Neural cell (in vitro differentiated cells): ENCODE measurements at regions not wholly inside any gene's neighbourhood (a gene's known extent, or its start where the extent isn't known, plus 50 kb on each side); places are given as distances from the start of the nearest gene placed in this dataset.

Experiments
- CTCF ChIP-seq: fragments of 450-650 bp; IDR thresholded peaks from 2 replicates; pipeline ENCODE4 v1.5.1; 2014; ENCODE audit warnings: antibody characterized with exemption, mild to moderate bottlenecking, moderate library complexity; ENCODE audit not compliant: poor library complexity, severe bottlenecking
- EP300 ChIP-seq: fragments of 450-650 bp; conservative IDR thresholded peaks from 2 replicates; pipeline ENCODE4 v1.6.1; 2014; ENCODE audit warnings: antibody characterized with exemption, mild to moderate bottlenecking, moderate library complexity; ENCODE audit not compliant: poor library complexity, severe bottlenecking
- EZH2 ChIP-seq: fragments of 200-600, 300-800 bp; shearing (Covaris generic), sonication (generic); IDR thresholded peaks from 2 replicates; pipeline ENCODE4 v1.6.1; 2014; ENCODE audit warnings: antibody characterized with exemption, low read length, borderline replicate concordance, mild to moderate bottlenecking; ENCODE audit not compliant: insufficient read depth, poor library complexity, severe bottlenecking
- MXI1 ChIP-seq: fragments of 450-650 bp; conservative IDR thresholded peaks from 2 replicates; pipeline ENCODE4 v1.6.1; 2014; ENCODE audit warnings: antibody characterized with exemption, mild to moderate bottlenecking; ENCODE audit not compliant: poor library complexity, severe bottlenecking
- POLR2AphosphoS5 ChIP-seq: IDR thresholded peaks from 2 replicates; pipeline ENCODE4 v1.6.1; 2012
- REST ChIP-seq: IDR thresholded peaks from 2 replicates; pipeline ENCODE4 v1.6.1; 2012; ENCODE audit warnings: borderline replicate concordance
- TAF1 ChIP-seq: IDR thresholded peaks from 2 replicates; pipeline ENCODE4 v1.6.1; 2012; ENCODE audit warnings: low read depth

DNA sequence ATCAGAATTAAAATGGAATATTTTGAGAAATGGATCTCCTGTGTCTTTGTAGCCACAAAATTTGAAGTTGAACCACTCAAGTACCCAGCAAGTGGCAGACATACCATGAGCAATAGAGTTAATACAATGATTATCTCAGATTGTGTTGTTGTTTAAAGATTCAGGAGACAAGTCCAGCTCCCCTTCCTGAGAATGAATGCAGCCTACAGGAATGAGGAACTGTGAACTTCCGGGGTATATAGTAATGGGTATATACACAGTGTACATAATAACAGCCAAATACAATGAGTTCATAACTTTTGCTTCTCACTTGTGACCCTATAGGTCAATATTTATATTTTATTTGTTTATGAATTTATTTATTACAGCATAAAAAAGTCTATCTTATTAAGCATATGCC is 445.0 kb downstream of the SETD4 start:
- TF ChIP-seq MXI1, result no peak
- no peak for TF ChIP-seq CTCF
- TF ChIP-seq POLR2AphosphoS5, result no peak
- no peak for TF ChIP-seq TAF1
- no peak for TF ChIP-seq EZH2
- no peak for TF ChIP-seq EP300
- no peak for TF ChIP-seq REST
